ENCODE measurements at regions not wholly inside any gene's neighbourhood (a gene's known extent, or its start where the extent isn't known, plus 50 kb on each side); places are given as distances from the start of the nearest gene placed in this dataset.

- POLR2A ChIA-PET, result interaction anchor here (0.7 kb wide), 1 partner anchor 503 kb away, joined by 4 read pairs; no protein-coding TSS in a partner anchor
- BruUV-seq (replicated peaks), result no TSS peak
- H3K9me2 ChIP-seq (ENCODE audit: insufficient read depth), result no peaks in the 10 kb centered on the region
- H3K79me2 ChIP-seq (ENCODE audit: insufficient read depth, low read length), result no peaks in the 10 kb centered on the region
- RAD21 ChIA-PET (ENCODE audit: low non-redundant PET in 1 of 2, low total read pairs in 2 of 2, uncharacterized antibody in 2 of 2, unreplicated experiment in 2 of 2), result no interaction called here
- intact Hi-C loops (cut with micrococcal nuclease), result no loop called here
- H4K20me1 ChIP-seq (ENCODE audit: insufficient read depth), result no peaks in the 10 kb centered on the region
- no peaks in the 10 kb centered on the region for H3K9me3 ChIP-seq (ENCODE audit: control insufficient read depth in 1 of 2, insufficient read depth in 1 of 2, low read depth in 1 of 2, low read length in 2 of 2)
- no peaks in the 10 kb centered on the region for H3K27me3 ChIP-seq (ENCODE audit: insufficient read depth, low read length)
- H3K36me3 ChIP-seq (ENCODE audit: control insufficient read depth in 1 of 2, insufficient read depth in 2 of 2, low read length in 2 of 2), result no peaks in the 10 kb centered on the region
- no peak for DNase-seq (ENCODE audit: low read depth, low spot score)
- no peak overlapping the region for H3K4me2 ChIP-seq (ENCODE audit: low read length)
- TF ChIP-seq TCF7L2 (IDR thresholded peaks at IDR 0.05; ENCODE audit: borderline replicate concordance, extremely low read depth, insufficient read depth, insufficient read length), result no peak
- no peak for TF ChIP-seq EGR1 (IDR thresholded peaks at IDR 0.05; ENCODE audit: low read depth)
- no peak for TF ChIP-seq SIN3A (IDR thresholded peaks at IDR 0.05; ENCODE audit: low read depth)
- TF ChIP-seq POLR2A (IDR thresholded peaks at IDR 0.05; ENCODE audit: borderline replicate concordance, extremely low read depth, insufficient read depth, insufficient read length), result no peak
- TF ChIP-seq SP1 (IDR thresholded peaks at IDR 0.05; ENCODE audit: low read depth), result no peak
- no peak for TF ChIP-seq EZH2 (IDR thresholded peaks at IDR 0.05)
- no peak overlapping the region for H3K9ac ChIP-seq (ENCODE audit: low read length)
- no peak overlapping the region for H2AFZ ChIP-seq (ENCODE audit: low read depth, low read length, poor library complexity, severe bottlenecking)
- H3K27ac ChIP-seq (ENCODE audit: low read depth, low read length), result no peak overlapping the region
- no peak for ATAC-seq
- peaks cover 0 to 9% of the 10 kb centered on the region in 2 experiments; a peak in 1 of 4 replicates for H3K4me1 ChIP-seq (ENCODE audit: control insufficient read depth in 1 of 2, insufficient read depth in 2 of 2, low read length in 2 of 2)
- no peak overlapping the region for H3K4me3 ChIP-seq (replicated peaks in 1 of 2; ENCODE audit: low read depth in 1 of 2, low read length in 2 of 2)
- CTCF ChIA-PET, result no interaction called here
Observed at GRCh38 chr2:43081131-43081765, 145.2 kb downstream of the ZFP36L2 start.

GRCh38 chr2:43080571-43081021 is 145.8 kb downstream of the ZFP36L2 start:
- H3K9me3 ChIP-seq (ENCODE audit: control insufficient read depth in 1 of 2, insufficient read depth in 1 of 2, low read depth in 1 of 2, low read length in 2 of 2), result no peaks in the 10 kb centered on the region
- ChIA-PET RAD21 (ENCODE audit: low non-redundant PET in 1 of 2, low total read pairs in 2 of 2, uncharacterized antibody in 2 of 2, unreplicated experiment in 2 of 2) (no interaction called here), POLR2A (no interaction called here), CTCF (no interaction called here)
- H3K4me2 ChIP-seq (ENCODE audit: low read length), result no peak overlapping the region
- no peak overlapping the region for H3K4me3 ChIP-seq (replicated peaks in 1 of 2; ENCODE audit: low read depth in 1 of 2, low read length in 2 of 2)
- no peak overlapping the region for H2AFZ ChIP-seq (ENCODE audit: low read depth, low read length, poor library complexity, severe bottlenecking)
- no peak overlapping the region for H3K27ac ChIP-seq (ENCODE audit: low read depth, low read length)
- no peak for TF ChIP-seq ZNF274 (IDR thresholded peaks at IDR 0.05; ENCODE audit: low read depth, low read length)
- no peak for TF ChIP-seq EGR1 (IDR thresholded peaks at IDR 0.05; ENCODE audit: low read depth)
- no peak for TF ChIP-seq CTCF (IDR thresholded peaks at IDR 0.05 in 2 of 3, conservative IDR thresholded peaks at IDR 0.05 in 1 of 3; ENCODE audit: borderline replicate concordance in 1 of 3, insufficient read depth in 1 of 3, low read depth in 2 of 3, low read length in 2 of 3)
- no peak for TF ChIP-seq TCF7L2 (IDR thresholded peaks at IDR 0.05; ENCODE audit: borderline replicate concordance, extremely low read depth, insufficient read depth, insufficient read length)
- no peak for ATAC-seq
- no peaks in the 10 kb centered on the region for H3K79me2 ChIP-seq (ENCODE audit: insufficient read depth, low read length)
- no peaks in the 10 kb centered on the region for H4K20me1 ChIP-seq (ENCODE audit: insufficient read depth)
- no peaks in the 10 kb centered on the region for H3K36me3 ChIP-seq (ENCODE audit: control insufficient read depth in 1 of 2, insufficient read depth in 2 of 2, low read length in 2 of 2)
- BruUV-seq (replicated peaks), result no TSS peak
- no peaks in the 10 kb centered on the region for H3K27me3 ChIP-seq (ENCODE audit: insufficient read depth, low read length)
- DNase-seq (ENCODE audit: low read depth, low spot score), result no peak
- no peaks in the 10 kb centered on the region for H3K9me2 ChIP-seq (ENCODE audit: insufficient read depth)
- intact Hi-C loops (cut with micrococcal nuclease), result no loop called here
- H3K4me1 ChIP-seq (ENCODE audit: control insufficient read depth in 1 of 2, insufficient read depth in 2 of 2, low read length in 2 of 2), result peaks cover 0 to 9% of the 10 kb centered on the region in 2 experiments; a peak in 1 of 4 replicates
- no peak overlapping the region for H3K9ac ChIP-seq (ENCODE audit: low read length)
